ENCODE measurements at regions not wholly inside any gene's neighbourhood (a gene's known extent, or its start where the extent isn't known, plus 50 kb on each side); places are given as distances from the start of the nearest gene placed in this dataset.

DNA sequence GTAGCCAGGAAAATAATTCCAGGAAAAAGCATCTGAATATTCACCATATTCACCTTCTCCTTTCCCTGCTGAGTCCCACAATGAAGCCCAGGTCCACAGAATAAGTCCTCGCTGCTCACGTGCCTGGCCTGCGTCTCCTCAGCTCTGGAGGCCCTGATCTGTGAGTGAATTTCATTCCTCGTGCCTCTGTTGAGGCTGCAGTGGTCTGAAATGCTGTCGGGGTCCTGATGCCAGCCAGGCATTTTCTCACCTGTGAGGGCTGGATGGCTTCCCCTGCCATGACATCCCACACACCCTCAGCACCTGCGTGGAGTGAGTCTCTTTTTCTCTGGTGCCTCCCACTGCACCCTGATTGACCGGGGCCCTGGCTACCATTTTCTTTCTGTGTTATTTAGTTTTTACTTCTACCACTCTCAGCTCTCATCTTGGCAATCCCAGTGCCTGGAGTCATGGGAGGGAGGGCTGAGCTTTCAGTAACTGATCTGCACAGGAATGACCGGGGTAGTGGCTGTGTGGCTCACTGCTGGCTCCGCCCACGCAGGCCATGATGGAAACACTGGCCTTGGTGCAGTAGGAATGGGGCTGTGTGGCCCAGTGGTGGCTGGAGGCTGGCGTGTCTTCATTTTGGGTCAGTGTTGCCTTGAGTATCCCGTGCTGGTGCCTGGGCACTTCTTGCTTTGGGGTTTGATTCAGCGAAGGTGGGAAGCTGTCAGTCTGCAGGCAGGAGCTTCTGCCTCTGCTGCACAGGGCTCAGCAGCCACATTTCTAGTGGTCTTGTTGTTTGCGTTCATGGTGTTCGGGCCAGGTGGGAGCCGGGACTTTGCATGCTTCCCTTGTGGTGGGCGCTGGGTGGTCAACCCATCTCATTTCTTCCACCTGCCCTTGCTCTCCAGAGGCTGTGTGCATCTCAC is 807.2 kb downstream of the TBC1D22A start:
- TF ChIP-seq, protein P1, sequence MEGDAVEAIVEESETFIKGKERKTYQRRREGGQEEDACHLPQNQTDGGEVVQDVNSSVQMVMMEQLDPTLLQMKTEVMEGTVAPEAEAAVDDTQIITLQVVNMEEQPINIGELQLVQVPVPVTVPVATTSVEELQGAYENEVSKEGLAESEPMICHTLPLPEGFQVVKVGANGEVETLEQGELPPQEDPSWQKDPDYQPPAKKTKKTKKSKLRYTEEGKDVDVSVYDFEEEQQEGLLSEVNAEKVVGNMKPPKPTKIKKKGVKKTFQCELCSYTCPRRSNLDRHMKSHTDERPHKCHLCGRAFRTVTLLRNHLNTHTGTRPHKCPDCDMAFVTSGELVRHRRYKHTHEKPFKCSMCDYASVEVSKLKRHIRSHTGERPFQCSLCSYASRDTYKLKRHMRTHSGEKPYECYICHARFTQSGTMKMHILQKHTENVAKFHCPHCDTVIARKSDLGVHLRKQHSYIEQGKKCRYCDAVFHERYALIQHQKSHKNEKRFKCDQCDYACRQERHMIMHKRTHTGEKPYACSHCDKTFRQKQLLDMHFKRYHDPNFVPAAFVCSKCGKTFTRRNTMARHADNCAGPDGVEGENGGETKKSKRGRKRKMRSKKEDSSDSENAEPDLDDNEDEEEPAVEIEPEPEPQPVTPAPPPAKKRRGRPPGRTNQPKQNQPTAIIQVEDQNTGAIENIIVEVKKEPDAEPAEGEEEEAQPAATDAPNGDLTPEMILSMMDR (CRISPR knock-in tag; IDR thresholded peaks at IDR 0.05), result no peak
- TF ChIP-seq EZH2 (conservative IDR thresholded peaks at IDR 0.05; ENCODE audit: low read depth, low read length) (no peak), ZNF280D (CRISPR knock-in tag; IDR thresholded peaks at IDR 0.05) (no peak)

Measured in HepG2 (cell line).